ENCODE measurements at regions not wholly inside any gene's neighbourhood (a gene's known extent, or its start where the extent isn't known, plus 50 kb on each side); places are given as distances from the start of the nearest gene placed in this dataset.

- TF ChIP-seq TCF7 (IDR thresholded peaks at IDR 0.05; ENCODE audit: borderline replicate concordance) (peak; percentile 93), EP300 (IDR thresholded peaks at IDR 0.05; ENCODE audit: borderline replicate concordance in 1 of 2, control insufficient read depth in 1 of 2, low read depth in 2 of 2, low read length in 2 of 2) (peak; percentile 61 to 68; a peak in 3 of 4 replicates), RUNX3 (IDR thresholded peaks at IDR 0.05; ENCODE audit: low read length) (peak; percentile 58), SIN3A (IDR thresholded peaks at IDR 0.05; ENCODE audit: low read depth, low read length) (0 out of 2 replicates have a peak, but pooled peaks have one; percentile 19), SMARCA5 (IDR thresholded peaks at IDR 0.05) (0 out of 2 replicates have a peak, but pooled peaks have one; percentile 54), EED (IDR thresholded peaks at IDR 0.05; ENCODE audit: low read depth) (peak; percentile 81), SP1 (IDR thresholded peaks at IDR 0.05; ENCODE audit: low read depth, low read length) (no peak), ZNF217 (IDR thresholded peaks at IDR 0.05) (0 out of 2 replicates have a peak, but pooled peaks have one; percentile 21), GABPA (IDR thresholded peaks at IDR 0.05; ENCODE audit: low read depth) (no peak), MLLT1 (IDR thresholded peaks at IDR 0.05) (peak; percentile 69), RCOR1 (conservative IDR thresholded peaks at IDR 0.05; ENCODE audit: low read depth, low read length) (0 out of 2 replicates have a peak, but pooled peaks have one; percentile 58), ZNF207 (IDR thresholded peaks at IDR 0.05; ENCODE audit: borderline replicate concordance) (peak; percentile 15; the same call in 1 of the 2 replicates), CREB1 (IDR thresholded peaks at IDR 0.05; ENCODE audit: low read depth) (0 out of 2 replicates have a peak, but pooled peaks have one; percentile 18), ZNF687 (IDR thresholded peaks at IDR 0.05) (peak; percentile 43; the same call in 1 of the 2 replicates), ZNF274 (IDR thresholded peaks at IDR 0.05; ENCODE audit: insufficient read depth, insufficient read length) (no peak), USF1 (IDR thresholded peaks at IDR 0.05; ENCODE audit: borderline replicate concordance, extremely low read length, insufficient read depth, low read depth, low read length) (no peak), ZNF24 (IDR thresholded peaks at IDR 0.05) (0 out of 2 replicates have a peak, but pooled peaks have one; percentile 16), LARP7 (IDR thresholded peaks at IDR 0.05) (peak; percentile 58; the same call in 1 of the 2 replicates), IKZF2 (IDR thresholded peaks at IDR 0.05) (peak; percentile 82 to 85), SMC3 (IDR thresholded peaks at IDR 0.05; ENCODE audit: borderline replicate concordance, low read length) (peak; percentile 25; the same call in 1 of the 2 replicates), PAX5 (IDR thresholded peaks at IDR 0.05; ENCODE audit: borderline replicate concordance, low read depth, low read length) (0 out of 2 replicates have a peak, but pooled peaks have one; percentile 30)
- TF ChIP-seq, protein P1, sequence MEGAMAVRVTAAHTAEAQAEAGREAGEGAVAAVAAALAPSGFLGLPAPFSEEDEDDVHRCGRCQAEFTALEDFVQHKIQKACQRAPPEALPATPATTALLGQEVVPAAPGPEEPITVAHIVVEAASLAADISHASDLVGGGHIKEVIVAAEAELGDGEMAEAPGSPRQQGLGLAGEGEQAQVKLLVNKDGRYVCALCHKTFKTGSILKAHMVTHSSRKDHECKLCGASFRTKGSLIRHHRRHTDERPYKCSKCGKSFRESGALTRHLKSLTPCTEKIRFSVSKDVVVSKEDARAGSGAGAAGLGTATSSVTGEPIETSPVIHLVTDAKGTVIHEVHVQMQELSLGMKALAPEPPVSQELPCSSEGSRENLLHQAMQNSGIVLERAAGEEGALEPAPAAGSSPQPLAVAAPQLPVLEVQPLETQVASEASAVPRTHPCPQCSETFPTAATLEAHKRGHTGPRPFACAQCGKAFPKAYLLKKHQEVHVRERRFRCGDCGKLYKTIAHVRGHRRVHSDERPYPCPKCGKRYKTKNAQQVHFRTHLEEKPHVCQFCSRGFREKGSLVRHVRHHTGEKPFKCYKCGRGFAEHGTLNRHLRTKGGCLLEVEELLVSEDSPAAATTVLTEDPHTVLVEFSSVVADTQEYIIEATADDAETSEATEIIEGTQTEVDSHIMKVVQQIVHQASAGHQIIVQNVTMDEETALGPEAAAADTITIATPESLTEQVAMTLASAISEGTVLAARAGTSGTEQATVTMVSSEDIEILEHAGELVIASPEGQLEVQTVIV (IDR thresholded peaks at IDR 0.05; ENCODE audit: borderline replicate concordance, partially characterized antibody) = no peak
Observed at GRCh38 chr2:136057023-136057801, 60.7 kb downstream of the CXCR4 start (continued).
